GM12878 (cell line): ENCODE measurements at regions not wholly inside any gene's neighbourhood (a gene's known extent, or its start where the extent isn't known, plus 50 kb on each side); places are given as distances from the start of the nearest gene placed in this dataset.

Source experiments
- BCLAF1 ChIP-seq: fragments of 450-650 bp; IDR thresholded peaks from 2 replicates; pipeline ENCODE4 v1.6.1; 2017; ENCODE audit warnings: antibody characterized with exemption, mild to moderate bottlenecking, moderate library complexity
- E2F8 ChIP-seq: fragments of 450-650 bp; IDR thresholded peaks from 2 replicates; pipeline ENCODE4 v1.6.1; 2018; ENCODE audit warnings: mild to moderate bottlenecking, low read depth, moderate library complexity; ENCODE audit not compliant: partially characterized antibody
- EED ChIP-seq: sonication (generic); IDR thresholded peaks from 2 replicates; pipeline ENCODE4 v1.6.1; 2016; ENCODE audit warnings: antibody characterized with exemption, low read depth
- EZH2 ChIP-seq: IDR thresholded peaks from 2 replicates; pipeline ENCODE4 v1.6.1; 2012; ENCODE audit warnings: low read depth, mild to moderate bottlenecking, control low read depth, inconsistent platforms, low read length, borderline replicate concordance; ENCODE audit not compliant: control insufficient read depth
- IRF4 ChIP-seq: IDR thresholded peaks from 2 replicates; pipeline ENCODE4 v1.6.1; 2011; ENCODE audit warnings: low read depth, low read length
- MEF2B ChIP-seq: fragments of 450-650 bp; IDR thresholded peaks from 2 replicates; pipeline ENCODE4 v1.6.1; 2018; ENCODE audit warnings: mild to moderate bottlenecking, moderate library complexity; ENCODE audit not compliant: partially characterized antibody, poor library complexity, severe bottlenecking
- SPI1 ChIP-seq: IDR thresholded peaks from 2 replicates; pipeline ENCODE4 v1.6.1; 2011; ENCODE audit warnings: low read depth, mild to moderate bottlenecking, low read length, moderate library complexity, borderline replicate concordance; ENCODE audit not compliant: insufficient read depth
- TF ChIP-seq, protein P1 (sequence below): IDR thresholded peaks from 2 replicates; pipeline ENCODE4 v1.6.1; 2011; ENCODE audit warnings: low read depth, low read length, improper control_type of control experiment, borderline replicate concordance

GRCh38 chr14:62247266-62247665 is 485.0 kb downstream of the SNAPC1 start (continued):
- TF ChIP-seq BCLAF1: no peak
- no peak for TF ChIP-seq EED
- no peak for TF ChIP-seq SPI1
- no peak for TF ChIP-seq EZH2
- TF ChIP-seq E2F8: no peak
- TF ChIP-seq, protein P1, sequence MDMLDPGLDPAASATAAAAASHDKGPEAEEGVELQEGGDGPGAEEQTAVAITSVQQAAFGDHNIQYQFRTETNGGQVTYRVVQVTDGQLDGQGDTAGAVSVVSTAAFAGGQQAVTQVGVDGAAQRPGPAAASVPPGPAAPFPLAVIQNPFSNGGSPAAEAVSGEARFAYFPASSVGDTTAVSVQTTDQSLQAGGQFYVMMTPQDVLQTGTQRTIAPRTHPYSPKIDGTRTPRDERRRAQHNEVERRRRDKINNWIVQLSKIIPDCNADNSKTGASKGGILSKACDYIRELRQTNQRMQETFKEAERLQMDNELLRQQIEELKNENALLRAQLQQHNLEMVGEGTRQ: no peak
- TF ChIP-seq IRF4: no peak
- TF ChIP-seq MEF2B: no peak
- TF ChIP-seq, all 136 proteins: peak for 0
